ENCODE measurements at regions not wholly inside any gene's neighbourhood (a gene's known extent, or its start where the extent isn't known, plus 50 kb on each side); places are given as distances from the start of the nearest gene placed in this dataset.

DNA sequence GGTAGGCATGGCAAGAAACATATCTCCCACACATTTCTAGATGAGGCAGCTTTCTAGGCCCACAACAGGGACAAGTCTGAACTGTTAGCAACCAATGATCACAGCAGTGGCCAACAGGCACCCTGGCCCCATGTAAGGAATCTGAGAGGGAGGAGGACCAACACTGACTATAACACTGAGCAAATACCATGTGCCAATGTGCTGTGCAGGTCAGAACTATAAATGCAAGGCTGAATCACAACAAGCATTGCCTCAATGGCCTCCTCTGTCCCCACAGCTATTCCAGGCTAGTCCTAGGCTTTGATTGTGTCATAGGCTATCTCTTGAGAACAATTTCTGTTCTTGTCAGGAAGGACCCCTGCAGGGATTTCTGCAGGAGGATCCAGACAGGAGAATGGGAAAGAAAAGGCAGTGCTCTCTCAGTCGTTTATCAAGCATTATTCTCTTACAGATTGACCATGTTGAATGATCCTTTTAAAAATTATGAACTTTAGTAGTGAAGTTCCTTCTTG lies 221.2 kb downstream of the TLE1 start:
- 68% methylated on average over 1 of the region's 1 CpG for WGBS (ENCODE audit: low lambda C conversion rate, missing lambda C conversion rate)
- H3K4me3 ChIP-seq, result no peak overlapping the region
- no peak overlapping the region for H3K4me2 ChIP-seq
- no peak overlapping the region for H3K27ac ChIP-seq
- H3K79me2 ChIP-seq, result no peaks in the 10 kb centered on the region
- TF ChIP-seq, protein P1, sequence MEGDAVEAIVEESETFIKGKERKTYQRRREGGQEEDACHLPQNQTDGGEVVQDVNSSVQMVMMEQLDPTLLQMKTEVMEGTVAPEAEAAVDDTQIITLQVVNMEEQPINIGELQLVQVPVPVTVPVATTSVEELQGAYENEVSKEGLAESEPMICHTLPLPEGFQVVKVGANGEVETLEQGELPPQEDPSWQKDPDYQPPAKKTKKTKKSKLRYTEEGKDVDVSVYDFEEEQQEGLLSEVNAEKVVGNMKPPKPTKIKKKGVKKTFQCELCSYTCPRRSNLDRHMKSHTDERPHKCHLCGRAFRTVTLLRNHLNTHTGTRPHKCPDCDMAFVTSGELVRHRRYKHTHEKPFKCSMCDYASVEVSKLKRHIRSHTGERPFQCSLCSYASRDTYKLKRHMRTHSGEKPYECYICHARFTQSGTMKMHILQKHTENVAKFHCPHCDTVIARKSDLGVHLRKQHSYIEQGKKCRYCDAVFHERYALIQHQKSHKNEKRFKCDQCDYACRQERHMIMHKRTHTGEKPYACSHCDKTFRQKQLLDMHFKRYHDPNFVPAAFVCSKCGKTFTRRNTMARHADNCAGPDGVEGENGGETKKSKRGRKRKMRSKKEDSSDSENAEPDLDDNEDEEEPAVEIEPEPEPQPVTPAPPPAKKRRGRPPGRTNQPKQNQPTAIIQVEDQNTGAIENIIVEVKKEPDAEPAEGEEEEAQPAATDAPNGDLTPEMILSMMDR (IDR thresholded peaks at IDR 0.05; ENCODE audit: poor library complexity), result no peak
- no peak for TF ChIP-seq EZH2 (IDR thresholded peaks at IDR 0.05; ENCODE audit: borderline replicate concordance)
- no peak for TF ChIP-seq EZH2phosphoT487 (IDR thresholded peaks at IDR 0.05; ENCODE audit: low read depth, severe bottlenecking, unreplicated experiment)
- H3K27me3 ChIP-seq, result no peaks in the 10 kb centered on the region
- no peaks in the 10 kb centered on the region for H3K9me3 ChIP-seq (ENCODE audit: low read depth)
- H4K20me1 ChIP-seq (ENCODE audit: insufficient read depth, poor library complexity, severe bottlenecking), result no peaks in the 10 kb centered on the region
- no peaks in the 10 kb centered on the region for H3K9me2 ChIP-seq (replicated peaks; ENCODE audit: insufficient read depth)
- no peak for DNase-seq (ENCODE audit: low spot score)
- H2AFZ ChIP-seq, result no peak overlapping the region
- H3K36me3 ChIP-seq (replicated peaks; ENCODE audit: insufficient read depth, low read depth), result no peaks in the 10 kb centered on the region
- no peaks in the 10 kb centered on the region for H3K4me1 ChIP-seq (ENCODE audit: insufficient read depth)

DNA sequence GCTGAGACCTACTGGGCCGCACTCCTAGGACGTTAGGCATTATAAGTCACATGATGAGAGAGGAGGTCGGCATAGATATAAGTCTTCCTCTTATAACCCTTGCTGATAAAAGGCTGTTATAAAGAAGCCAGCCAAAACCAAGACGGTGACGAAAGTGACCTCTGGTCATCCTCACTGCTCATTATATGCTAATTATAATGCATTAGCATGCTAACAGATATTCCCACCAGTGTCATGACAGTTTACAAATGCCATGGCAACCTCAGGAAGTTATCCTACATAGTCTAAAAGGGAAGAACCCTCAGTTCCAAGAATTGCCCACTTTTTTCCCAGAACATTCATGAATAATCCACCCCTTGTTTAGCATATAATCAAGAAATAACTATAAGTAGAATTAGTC lies 222.4 kb downstream of the TLE1 start:
- H3K27ac ChIP-seq, result no peak overlapping the region
- H2AFZ ChIP-seq, result no peak overlapping the region
- WGBS (ENCODE audit: low lambda C conversion rate, missing lambda C conversion rate), result 93% methylated on average over 5 of the region's 5 CpGs
- no peak overlapping the region for H3K4me3 ChIP-seq
- H3K27me3 ChIP-seq, result no peaks in the 10 kb centered on the region
- no peak for DNase-seq (ENCODE audit: low spot score)
- H4K20me1 ChIP-seq (ENCODE audit: insufficient read depth, poor library complexity, severe bottlenecking), result no peaks in the 10 kb centered on the region
- H3K9me3 ChIP-seq (ENCODE audit: low read depth), result no peaks in the 10 kb centered on the region
- TF ChIP-seq EZH2phosphoT487 (IDR thresholded peaks at IDR 0.05; ENCODE audit: low read depth, severe bottlenecking, unreplicated experiment), result no peak
- TF ChIP-seq EZH2 (IDR thresholded peaks at IDR 0.05; ENCODE audit: borderline replicate concordance), result no peak
- TF ChIP-seq, protein P1 (IDR thresholded peaks at IDR 0.05; ENCODE audit: poor library complexity), result no peak
- no peaks in the 10 kb centered on the region for H3K4me1 ChIP-seq (ENCODE audit: insufficient read depth)
- H3K79me2 ChIP-seq, result no peaks in the 10 kb centered on the region
- H3K4me2 ChIP-seq, result no peak overlapping the region
- no peaks in the 10 kb centered on the region for H3K9me2 ChIP-seq (replicated peaks; ENCODE audit: insufficient read depth)
- no peaks in the 10 kb centered on the region for H3K36me3 ChIP-seq (replicated peaks; ENCODE audit: insufficient read depth, low read depth)

DNA sequence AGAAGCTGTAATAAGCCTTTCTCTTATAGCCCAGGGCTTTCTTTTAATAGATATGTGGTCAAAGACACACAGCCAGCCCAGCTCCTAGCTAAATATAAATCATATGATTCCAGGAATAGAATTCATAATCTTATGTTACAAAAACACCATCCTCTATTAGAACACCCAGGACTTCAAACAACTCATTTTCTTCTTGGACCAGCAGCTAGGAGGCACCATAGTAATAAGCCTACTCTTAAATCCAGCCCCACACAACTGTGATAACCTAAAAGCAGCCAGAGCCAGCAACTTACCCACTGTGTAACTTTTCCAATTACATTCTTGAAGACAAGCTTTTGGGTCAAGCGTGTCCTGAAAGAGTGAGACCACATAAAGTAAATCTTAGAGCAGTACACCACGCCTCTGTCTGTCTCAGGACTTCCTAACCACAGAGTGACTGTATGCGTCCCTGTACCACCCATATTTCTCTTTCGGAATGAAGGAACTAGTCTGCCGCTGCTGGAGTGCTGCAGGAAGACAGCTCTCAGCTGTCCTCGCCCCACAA lies 223.8 kb downstream of the TLE1 start:
- Histone ChIP-seq H3K79me2 (no peaks in the 10 kb centered on the region), H3K4me2 (no peak overlapping the region), H2AFZ (no peak overlapping the region), H3K4me3 (no peak overlapping the region), H3K27ac (no peak overlapping the region), H3K9me2 (replicated peaks; ENCODE audit: insufficient read depth) (no peaks in the 10 kb centered on the region), H3K9me3 (ENCODE audit: low read depth) (no peaks in the 10 kb centered on the region), H4K20me1 (ENCODE audit: insufficient read depth, poor library complexity, severe bottlenecking) (no peaks in the 10 kb centered on the region), H3K36me3 (replicated peaks; ENCODE audit: insufficient read depth, low read depth) (no peaks in the 10 kb centered on the region), H3K4me1 (ENCODE audit: insufficient read depth) (no peaks in the 10 kb centered on the region), H3K27me3 (no peaks in the 10 kb centered on the region)
- TF ChIP-seq EZH2phosphoT487 (IDR thresholded peaks at IDR 0.05; ENCODE audit: low read depth, severe bottlenecking, unreplicated experiment) (no peak), EZH2 (IDR thresholded peaks at IDR 0.05; ENCODE audit: borderline replicate concordance) (no peak)
- TF ChIP-seq, protein P1 (IDR thresholded peaks at IDR 0.05; ENCODE audit: poor library complexity), result no peak
- 82% methylated on average over 6 of the region's 6 CpGs for WGBS (ENCODE audit: low lambda C conversion rate, missing lambda C conversion rate)
- DNase-seq (ENCODE audit: low spot score), result no peak

Measured in hepatocyte (in vitro differentiated cells).